ENCODE measurements at regions not wholly inside any gene's neighbourhood (a gene's known extent, or its start where the extent isn't known, plus 50 kb on each side); places are given as distances from the start of the nearest gene placed in this dataset.

DNA sequence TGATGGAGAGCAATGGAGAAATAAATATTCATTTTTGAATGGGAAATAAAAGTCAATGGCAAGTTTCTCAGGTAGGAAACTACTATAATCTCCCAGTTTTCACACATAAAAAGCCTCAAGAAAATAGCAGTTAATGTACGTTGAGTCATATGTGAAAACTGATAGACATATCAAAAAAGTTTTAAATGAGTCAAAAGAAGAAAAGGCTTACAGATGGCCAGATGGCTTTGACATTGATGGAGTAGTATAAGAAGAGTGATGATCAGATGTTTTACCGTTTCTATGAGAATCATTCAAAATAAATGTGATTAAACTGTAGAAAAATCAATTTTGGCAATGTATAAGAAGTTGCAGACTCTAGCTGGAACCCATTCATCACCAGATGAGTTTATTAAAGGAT is 97.8 kb downstream of the LLPH start:
- Mint-ChIP-seq H3K27me3 (peaks cover 27 to 33% of the 10 kb centered on the region in 2 donors), H3K9me3 (no peaks in the 10 kb centered on the region), H3K36me3 (ENCODE audit: insufficient read depth) (no peaks in the 10 kb centered on the region), H3K27ac (no peak overlapping the region), H3K4me1 (ENCODE audit: low read depth in 2 of 2) (no peaks in the 10 kb centered on the region), H3K4me3 (no peak overlapping the region)
- DNase-seq (no peak), ATAC-seq (replicated peaks) (no peak)

DNA sequence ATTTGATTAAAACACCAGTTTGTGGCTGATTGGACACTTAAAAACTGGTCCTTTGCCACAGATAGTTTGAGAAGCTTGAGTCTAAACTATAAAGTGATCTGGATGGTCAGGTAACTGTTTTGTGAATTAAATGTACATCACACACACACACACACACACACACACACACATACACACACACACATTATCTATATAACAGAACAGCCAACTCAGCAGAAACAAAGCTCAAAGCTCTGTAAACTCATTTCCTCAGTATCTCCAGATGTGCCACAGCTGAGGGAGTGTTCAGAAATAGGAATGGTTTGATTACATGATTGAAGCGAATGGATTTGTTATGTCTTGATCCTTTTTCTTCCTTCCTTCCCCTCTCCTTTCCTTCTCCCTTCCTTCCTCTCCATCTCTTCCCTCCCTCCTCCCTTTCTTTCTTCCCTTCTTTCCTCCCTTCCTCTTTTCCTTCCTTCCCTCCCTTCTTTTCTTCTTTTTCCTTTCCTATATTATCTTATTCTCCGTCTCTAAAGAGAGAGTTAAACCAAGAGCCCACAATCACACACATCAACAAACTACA is 100.3 kb downstream of the LLPH start:
- no peaks in the 10 kb centered on the region for H3K4me1 Mint-ChIP-seq (ENCODE audit: low read depth in 2 of 2)
- no peaks in the 10 kb centered on the region for H3K9me3 Mint-ChIP-seq
- no peak for DNase-seq
- no peak overlapping the region for H3K27ac Mint-ChIP-seq
- H3K36me3 Mint-ChIP-seq (ENCODE audit: insufficient read depth) = no peaks in the 10 kb centered on the region
- no peak overlapping the region for H3K4me3 Mint-ChIP-seq
- H3K27me3 Mint-ChIP-seq = peaks cover 22 to 30% of the 10 kb centered on the region in 2 donors
- no peak for ATAC-seq (replicated peaks)

DNA sequence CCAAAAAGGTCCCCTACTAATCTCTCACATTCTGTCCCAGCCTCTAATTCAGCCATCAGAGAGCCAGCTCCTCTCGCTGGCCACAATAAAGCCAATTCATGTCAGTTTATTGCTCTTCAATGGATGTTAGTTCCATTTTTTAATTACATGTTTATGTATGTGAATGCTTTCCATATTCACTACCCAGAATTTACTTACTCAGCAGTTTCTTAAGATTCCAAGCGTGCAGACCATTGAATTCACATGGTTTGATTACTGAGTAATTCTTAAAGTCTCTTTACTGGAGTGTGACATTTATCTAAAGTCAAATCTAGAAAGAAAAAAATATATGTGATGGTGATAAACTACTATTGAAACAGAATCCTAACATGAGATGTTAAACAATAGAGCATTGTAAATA is 102.2 kb downstream of the LLPH start:
- no peak overlapping the region for H3K27ac Mint-ChIP-seq
- H3K36me3 Mint-ChIP-seq (ENCODE audit: insufficient read depth) = no peaks in the 10 kb centered on the region
- peaks cover 26 to 28% of the 10 kb centered on the region in 2 donors for H3K27me3 Mint-ChIP-seq
- no peak for DNase-seq
- H3K4me3 Mint-ChIP-seq = no peak overlapping the region
- H3K4me1 Mint-ChIP-seq (ENCODE audit: low read depth in 2 of 2) = no peaks in the 10 kb centered on the region
- no peaks in the 10 kb centered on the region for H3K9me3 Mint-ChIP-seq
- ATAC-seq (replicated peaks) = no peak

DNA sequence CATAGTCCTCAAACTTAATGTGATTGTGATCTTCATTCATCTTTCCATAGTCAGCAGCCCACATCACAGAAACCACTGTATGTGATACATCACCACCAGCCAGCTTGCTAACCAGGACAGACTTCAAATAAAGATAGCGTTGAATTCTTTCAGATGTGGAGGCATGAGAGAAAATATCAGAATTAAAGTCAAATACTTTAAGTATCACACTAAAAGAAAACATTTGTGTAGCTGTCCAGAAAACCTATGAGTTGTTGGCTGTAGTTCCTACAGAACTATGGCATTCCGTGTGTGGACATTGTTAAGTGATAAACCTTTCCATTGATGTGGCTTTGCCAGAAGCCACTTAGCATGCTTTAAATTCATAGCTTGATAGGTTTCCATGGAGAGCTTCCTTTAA is 105.1 kb downstream of the LLPH start:
- Mint-ChIP-seq H3K4me1 (ENCODE audit: low read depth in 2 of 2) (no peaks in the 10 kb centered on the region), H3K9me3 (no peaks in the 10 kb centered on the region), H3K36me3 (ENCODE audit: insufficient read depth) (no peaks in the 10 kb centered on the region), H3K27ac (no peak overlapping the region), H3K4me3 (no peak overlapping the region), H3K27me3 (peaks cover 34 to 35% of the 10 kb centered on the region in 2 donors)
- no peak for DNase-seq
- ATAC-seq (replicated peaks) = no peak

DNA sequence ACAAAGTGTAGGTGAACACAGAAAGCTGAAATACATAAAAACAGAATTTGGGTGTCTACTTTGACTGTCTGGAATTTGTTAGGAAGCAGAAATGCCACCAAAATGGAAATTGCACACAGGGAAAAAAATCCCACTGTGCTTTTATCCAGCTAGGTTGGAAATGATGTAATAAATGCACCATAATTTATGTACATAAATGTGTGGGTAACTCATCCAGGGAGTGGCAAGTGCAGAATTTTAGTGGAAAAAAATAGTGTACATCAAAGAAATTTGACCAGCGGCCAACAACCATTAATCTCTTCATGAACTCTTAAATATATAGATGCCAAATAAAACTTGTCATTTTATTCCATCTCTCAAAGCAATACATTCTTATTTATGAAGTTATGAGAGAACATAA is 105.6 kb downstream of the LLPH start:
- DNase-seq (no peak), ATAC-seq (replicated peaks) (no peak)
- Mint-ChIP-seq H3K9me3 (no peaks in the 10 kb centered on the region), H3K27ac (no peak overlapping the region), H3K36me3 (ENCODE audit: insufficient read depth) (no peaks in the 10 kb centered on the region), H3K4me3 (no peak overlapping the region), H3K27me3 (peaks cover 35 to 38% of the 10 kb centered on the region in 2 donors), H3K4me1 (ENCODE audit: low read depth in 2 of 2) (no peaks in the 10 kb centered on the region)

DNA sequence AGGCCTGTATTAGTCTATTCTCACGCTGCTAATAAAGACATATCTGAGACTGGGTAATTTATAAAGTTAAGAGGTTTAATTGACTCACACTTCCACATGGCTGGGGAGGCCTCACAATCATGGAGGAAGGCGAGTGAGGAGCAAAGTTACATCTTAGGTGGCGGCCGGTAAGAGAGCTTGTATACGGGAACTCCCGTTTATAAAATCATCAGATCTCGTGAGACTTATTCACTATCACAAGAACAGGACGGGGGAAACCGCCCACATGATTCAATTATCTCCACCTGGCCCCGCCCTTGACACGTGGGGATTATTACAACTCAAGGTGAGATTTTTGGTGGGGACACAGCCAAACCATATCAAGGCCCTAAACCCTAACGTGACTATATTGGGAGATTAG is 110.1 kb downstream of the LLPH start:
- DNase-seq = no peak
- Mint-ChIP-seq H3K9me3 (no peaks in the 10 kb centered on the region), H3K36me3 (ENCODE audit: insufficient read depth) (no peaks in the 10 kb centered on the region), H3K27me3 (peaks cover 36 to 49% of the 10 kb centered on the region in 2 donors), H3K4me3 (no peak overlapping the region), H3K27ac (no peak overlapping the region), H3K4me1 (ENCODE audit: low read depth in 2 of 2) (no peaks in the 10 kb centered on the region)
- ATAC-seq (replicated peaks) = no peak

DNA sequence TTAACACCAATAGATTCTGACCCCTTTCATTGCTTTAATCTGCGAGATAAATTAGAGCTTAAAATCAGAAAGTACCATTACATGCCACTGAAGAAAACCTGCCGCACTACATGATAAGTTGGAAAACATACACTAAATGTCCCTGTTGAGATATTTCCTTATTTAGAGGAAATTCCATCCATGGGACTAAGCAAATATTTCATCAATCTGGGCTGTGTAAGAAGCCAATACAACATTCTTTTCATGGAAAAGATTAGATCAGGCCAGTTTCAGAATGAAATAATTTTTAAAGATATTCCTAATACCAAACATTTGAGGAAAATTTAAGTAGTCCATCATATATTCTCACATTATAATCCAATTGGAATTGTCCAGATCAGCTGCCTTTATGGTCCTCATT is 112.8 kb downstream of the LLPH start:
- no peak overlapping the region for H3K27ac Mint-ChIP-seq
- DNase-seq (no peak), ATAC-seq (replicated peaks) (no peak)
- no peaks in the 10 kb centered on the region for H3K4me1 Mint-ChIP-seq (ENCODE audit: low read depth in 2 of 2)
- no peak overlapping the region for H3K4me3 Mint-ChIP-seq
- H3K36me3 Mint-ChIP-seq (ENCODE audit: insufficient read depth) = no peaks in the 10 kb centered on the region
- no peaks in the 10 kb centered on the region for H3K9me3 Mint-ChIP-seq
- peaks cover 37 to 54% of the 10 kb centered on the region in 2 donors for H3K27me3 Mint-ChIP-seq

All from effector memory CD8-positive, alpha-beta T cell (primary cell).